Activated naive CD8-positive, alpha-beta T cell treated with anti-CD3 and anti-CD28 coated beads, Interleukin-2, amount 10 ng/mL, durations not matched to agents 7 days and 5 days (primary cell): ENCODE measurements at regions not wholly inside any gene's neighbourhood (a gene's known extent, or its start where the extent isn't known, plus 50 kb on each side); places are given as distances from the start of the nearest gene placed in this dataset.
"Not testable (repeated sequence)": the region's sequence is repeated elsewhere in the genome, so short reads cannot be mapped to it uniquely, and the experiment has no call there.

Experiments
- ATAC-seq: fragments of 150-1000 bp; cut with Tn5 transposase; one replicate; pipeline ENCODE4 v1.10.0; 2021; ENCODE audit warnings: low read depth, moderate library complexity
- POLR2A ChIA-PET: fragments of 350-600 bp; sonication (Branson Sonifier 250); formaldehyde crosslinking; loops from one replicate; lab custom pipeline; 2021; ENCODE audit warnings: antibody characterized with exemption; lab: Charles Lee
- DNase-seq: peaks from one replicate; pipeline ENCODE4 v3.0.0; 2021
- H3K27ac Mint-ChIP-seq: one replicate; pipeline ENCODE4 v1.8.0; 2022; ENCODE audit warnings: mild to moderate bottlenecking, mixed read lengths
- H3K27me3 Mint-ChIP-seq: one replicate; pipeline ENCODE4 v1.8.0; 2022; ENCODE audit warnings: mild to moderate bottlenecking, moderate library complexity, mixed read lengths
- H3K36me3 Mint-ChIP-seq: one replicate; pipeline ENCODE4 v1.8.0; 2021; ENCODE audit warnings: mild to moderate bottlenecking, mixed read lengths
- H3K4me1 Mint-ChIP-seq: one replicate; pipeline ENCODE4 v1.8.0; 2021; ENCODE audit warnings: mixed read lengths
- H3K4me3 Mint-ChIP-seq: one replicate; pipeline ENCODE4 v1.8.0; 2022; ENCODE audit warnings: mild to moderate bottlenecking, moderate library complexity, mixed read lengths
- H3K9me3 Mint-ChIP-seq: one replicate; pipeline ENCODE4 v1.8.0; 2021; ENCODE audit warnings: mixed read lengths

GRCh38 chr5:93219641-93220145 lies 361.3 kb downstream of the NR2F1-AS1 start:
- DNase-seq, result no peak
- POLR2A ChIA-PET, result no interaction called here
- H3K4me1 Mint-ChIP-seq, result no peaks in the 10 kb centered on the region
- H3K27ac Mint-ChIP-seq, result no peak overlapping the region
- no peaks in the 10 kb centered on the region for H3K9me3 Mint-ChIP-seq
- no peaks in the 10 kb centered on the region for H3K27me3 Mint-ChIP-seq
- no peak overlapping the region for H3K4me3 Mint-ChIP-seq
- no peaks in the 10 kb centered on the region for H3K36me3 Mint-ChIP-seq
- no peak for ATAC-seq

- H3K27ac Mint-ChIP-seq, H3K27me3 Mint-ChIP-seq, H3K4me1 Mint-ChIP-seq, H3K4me3 Mint-ChIP-seq, POLR2A ChIA-PET, DNase-seq, H3K36me3 Mint-ChIP-seq, ATAC-seq, H3K9me3 Mint-ChIP-seq: not testable (repeated sequence)
These were observed 367.8 kb downstream of the NR2F1-AS1 start for GRCh38 chr5:93213111-93213794.

- Mint-ChIP-seq H3K27ac (no peak overlapping the region), H3K4me1 (no peaks in the 10 kb centered on the region), H3K27me3 (no peaks in the 10 kb centered on the region), H3K4me3 (no peak overlapping the region), H3K36me3 (no peaks in the 10 kb centered on the region), H3K9me3 (no peaks in the 10 kb centered on the region)
- DNase-seq, result no peak
- POLR2A ChIA-PET, result no interaction called here
- no peak for ATAC-seq
These were observed 371.5 kb downstream of the NR2F1-AS1 start for GRCh38 chr5:93209476-93209875.

- no peak overlapping the region for H3K4me3 Mint-ChIP-seq
- H3K27ac Mint-ChIP-seq, result no peak overlapping the region
- no peaks in the 10 kb centered on the region for H3K4me1 Mint-ChIP-seq
- H3K9me3 Mint-ChIP-seq, result no peaks in the 10 kb centered on the region
- ATAC-seq (no peak), DNase-seq (no peak)
- H3K36me3 Mint-ChIP-seq, result no peaks in the 10 kb centered on the region
- POLR2A ChIA-PET, result no interaction called here
- H3K27me3 Mint-ChIP-seq, result no peaks in the 10 kb centered on the region
These were observed 372.8 kb downstream of the NR2F1-AS1 start for GRCh38 chr5:93208141-93208751.

GRCh38 chr5:93206203-93206602 lies 374.8 kb downstream of the NR2F1-AS1 start:
- Mint-ChIP-seq H3K27ac (no peak overlapping the region), H3K4me1 (no peaks in the 10 kb centered on the region), H3K36me3 (no peaks in the 10 kb centered on the region), H3K9me3 (no peaks in the 10 kb centered on the region), H3K4me3 (no peak overlapping the region), H3K27me3 (no peaks in the 10 kb centered on the region)
- POLR2A ChIA-PET, result no interaction called here
- no peak for DNase-seq
- ATAC-seq, result no peak

GRCh38 chr5:93201061-93201460 lies 380.0 kb downstream of the NR2F1-AS1 start:
- Mint-ChIP-seq H3K27ac (no peak overlapping the region), H3K4me1 (no peaks in the 10 kb centered on the region), H3K36me3 (no peaks in the 10 kb centered on the region), H3K27me3 (no peaks in the 10 kb centered on the region), H3K9me3 (no peaks in the 10 kb centered on the region), H3K4me3 (no peak overlapping the region)
- no peak for ATAC-seq
- no peak for DNase-seq
- POLR2A ChIA-PET, result no interaction called here

GRCh38 chr5:93196986-93197385 lies 384.0 kb downstream of the NR2F1-AS1 start:
- ATAC-seq (no peak), DNase-seq (no peak)
- Mint-ChIP-seq H3K36me3 (no peaks in the 10 kb centered on the region), H3K4me3 (no peak overlapping the region), H3K9me3 (no peaks in the 10 kb centered on the region), H3K27me3 (no peaks in the 10 kb centered on the region), H3K27ac (no peak overlapping the region), H3K4me1 (no peaks in the 10 kb centered on the region)
- POLR2A ChIA-PET, result no interaction called here

- no peaks in the 10 kb centered on the region for H3K27me3 Mint-ChIP-seq
- DNase-seq, result no peak
- H3K4me3 Mint-ChIP-seq, result no peak overlapping the region
- H3K36me3 Mint-ChIP-seq, result no peaks in the 10 kb centered on the region
- H3K9me3 Mint-ChIP-seq, result no peaks in the 10 kb centered on the region
- H3K27ac Mint-ChIP-seq, result no peak overlapping the region
- ATAC-seq, result no peak
- POLR2A ChIA-PET, result no interaction called here
- H3K4me1 Mint-ChIP-seq, result no peaks in the 10 kb centered on the region
These were observed 387.3 kb downstream of the NR2F1-AS1 start for GRCh38 chr5:93193431-93194347.

- Mint-ChIP-seq H3K27me3 (no peaks in the 10 kb centered on the region), H3K9me3 (no peaks in the 10 kb centered on the region), H3K27ac (no peak overlapping the region), H3K36me3 (no peaks in the 10 kb centered on the region), H3K4me3 (no peak overlapping the region), H3K4me1 (no peaks in the 10 kb centered on the region)
- DNase-seq, result no peak
- POLR2A ChIA-PET, result no interaction called here
- ATAC-seq, result no peak
These were observed 388.3 kb downstream of the NR2F1-AS1 start for GRCh38 chr5:93192683-93193082.

GRCh38 chr5:93192087-93192486 lies 388.9 kb downstream of the NR2F1-AS1 start:
- Mint-ChIP-seq H3K4me1 (no peaks in the 10 kb centered on the region), H3K27me3 (no peaks in the 10 kb centered on the region), H3K9me3 (no peaks in the 10 kb centered on the region), H3K4me3 (no peak overlapping the region), H3K36me3 (no peaks in the 10 kb centered on the region), H3K27ac (no peak overlapping the region)
- ATAC-seq, result no peak
- POLR2A ChIA-PET, result no interaction called here
- DNase-seq, result no peak

GRCh38 chr5:93191035-93191817 lies 389.8 kb downstream of the NR2F1-AS1 start:
- DNase-seq, result no peak
- no peaks in the 10 kb centered on the region for H3K4me1 Mint-ChIP-seq
- no peak for ATAC-seq
- no peaks in the 10 kb centered on the region for H3K9me3 Mint-ChIP-seq
- H3K36me3 Mint-ChIP-seq, result no peaks in the 10 kb centered on the region
- POLR2A ChIA-PET, result no interaction called here
- no peak overlapping the region for H3K4me3 Mint-ChIP-seq
- no peak overlapping the region for H3K27ac Mint-ChIP-seq
- H3K27me3 Mint-ChIP-seq, result no peaks in the 10 kb centered on the region

GRCh38 chr5:93189707-93190120 lies 391.3 kb downstream of the NR2F1-AS1 start:
- Mint-ChIP-seq H3K4me1 (no peaks in the 10 kb centered on the region), H3K27me3 (no peaks in the 10 kb centered on the region), H3K9me3 (no peaks in the 10 kb centered on the region), H3K36me3 (no peaks in the 10 kb centered on the region), H3K27ac (no peak overlapping the region), H3K4me3 (no peak overlapping the region)
- ATAC-seq, result no peak
- DNase-seq, result no peak
- POLR2A ChIA-PET, result no interaction called here

GRCh38 chr5:93188876-93189485 lies 392.0 kb downstream of the NR2F1-AS1 start:
- Mint-ChIP-seq H3K27ac (no peak overlapping the region), H3K9me3 (no peaks in the 10 kb centered on the region), H3K27me3 (no peaks in the 10 kb centered on the region), H3K4me3 (no peak overlapping the region), H3K36me3 (no peaks in the 10 kb centered on the region), H3K4me1 (no peaks in the 10 kb centered on the region)
- DNase-seq (no peak), ATAC-seq (no peak)
- POLR2A ChIA-PET, result no interaction called here
